GM23338 (cell line): ENCODE measurements at regions not wholly inside any gene's neighbourhood (a gene's known extent, or its start where the extent isn't known, plus 50 kb on each side); places are given as distances from the start of the nearest gene placed in this dataset.

ENCODE experiments used
- CTCF ChIP-seq, 2 experiments: fragments of 200-600 bp in 1 of 2; sonication (generic) in 1 of 2; conservative IDR thresholded peaks; 2 replicates each; pipeline versions ENCODE4 v1.5.1 to v1.6.1; 2016 to 2017; ENCODE audit warnings: antibody characterized with exemption in 2 of 2, low read depth in 2 of 2, mild to moderate bottlenecking in 2 of 2, moderate library complexity in 1 of 2
- EZH2 ChIP-seq: fragments of 200-600 bp; sonication (generic); IDR thresholded peaks from one replicate; pipeline ENCODE4 v1.8.0; 2017; ENCODE audit warnings: antibody characterized with exemption, mild to moderate bottlenecking, low read depth; ENCODE audit not compliant: unreplicated experiment

DNA sequence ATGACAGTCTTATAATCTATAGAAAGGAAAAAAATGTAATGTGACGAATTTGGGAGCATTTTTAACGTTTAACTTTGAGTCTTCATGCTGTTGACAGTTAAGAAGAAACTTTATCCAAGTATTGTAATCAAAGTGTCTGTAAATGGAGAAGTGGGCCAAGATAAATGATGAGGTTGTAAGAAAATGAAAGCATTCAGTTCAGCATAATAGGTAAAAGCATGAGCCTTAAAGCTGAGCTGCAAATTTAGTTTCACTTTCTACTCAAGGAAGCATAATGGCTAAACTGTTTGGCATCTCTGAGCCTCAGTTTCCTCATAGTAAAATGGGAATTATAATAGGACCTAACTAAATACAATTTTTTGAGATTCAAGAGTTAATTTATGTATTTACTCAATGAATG is 1554.8 kb downstream of the KCNT2 start:
- TF ChIP-seq CTCF (conservative IDR thresholded peaks at IDR 0.05; ENCODE audit: low read depth in 2 of 2) (no peak), EZH2 (no peak)
